Naive thymus-derived CD4-positive, alpha-beta T cell (primary cell): ENCODE measurements at regions not wholly inside any gene's neighbourhood (a gene's known extent, or its start where the extent isn't known, plus 50 kb on each side); places are given as distances from the start of the nearest gene placed in this dataset.

Source experiments
- ATAC-seq: fragments of 150-1000 bp; cut with Tn5 transposase; 2 replicates; pipeline ENCODE4 v1.10.0; 2021; ENCODE audit warnings: mild to moderate bottlenecking, moderate library complexity
- CTCF ChIA-PET: fragments of 350-600 bp; sonication (Branson Sonifier 250); formaldehyde crosslinking; loops from one replicate; lab custom pipeline; 2021; ENCODE audit warnings: antibody characterized with exemption; lab: Charles Lee
- POLR2A ChIA-PET: fragments of 350-600 bp; sonication (Branson Sonifier 250); formaldehyde crosslinking; loops from one replicate; lab custom pipeline; 2021; ENCODE audit warnings: antibody characterized with exemption, inconsistent platforms; lab: Charles Lee
- DNase-seq, 9 donors: peaks; one replicate each; pipeline versions ENCODE4 v3.0.0 to v3.0.0-alpha.2; 2020 to 2022; ENCODE audit warnings: mixed read lengths in 1 of 9
- H3K27ac ChIP-seq: one replicate; pipeline ENCODE4 v1.7.0; 2013; ENCODE audit warnings: mild to moderate bottlenecking, low read depth, low read length, moderate library complexity
- H3K27me3 ChIP-seq, 2 donors: one replicate each; pipeline ENCODE4 v1.7.0; 2013; ENCODE audit warnings: low read length in 2 of 2, mild to moderate bottlenecking in 2 of 2, moderate library complexity in 2 of 2; ENCODE audit not compliant: control insufficient read depth in 2 of 2, insufficient read depth in 2 of 2
- H3K36me3 ChIP-seq, 3 experiments: 1 replicate in 2 of 3; 2 replicates in 1 of 3; pipeline ENCODE4 v1.7.0; 2013; ENCODE audit warnings: low read length in 3 of 3, mild to moderate bottlenecking in 3 of 3, moderate library complexity in 1 of 3; ENCODE audit not compliant: insufficient read depth in 3 of 3, control insufficient read depth in 2 of 3
- H3K4me1 ChIP-seq, 2 donors: one replicate each; pipeline ENCODE4 v1.7.0; 2013; ENCODE audit warnings: low read length in 2 of 2, mild to moderate bottlenecking in 2 of 2, moderate library complexity in 1 of 2; ENCODE audit not compliant: control insufficient read depth in 2 of 2, insufficient read depth in 2 of 2
- H3K4me3 ChIP-seq: 2 replicates; pipeline ENCODE4 v1.7.0; 2013; ENCODE audit warnings: mild to moderate bottlenecking, low read length
- H3K9me3 ChIP-seq, 3 experiments: 1 replicate in 2 of 3; 2 replicates in 1 of 3; pipeline ENCODE4 v1.7.0; 2013; ENCODE audit warnings: low read length in 3 of 3; ENCODE audit not compliant: control insufficient read depth in 2 of 3
- H3K27ac Mint-ChIP-seq, 9 donors: one replicate each; pipeline ENCODE4 v1.8.0; 2020 to 2022; ENCODE audit warnings: mixed read lengths in 9 of 9, mild to moderate bottlenecking in 8 of 9, moderate library complexity in 5 of 9, inconsistent platforms in 2 of 9
- H3K27me3 Mint-ChIP-seq, 5 donors: one replicate each; pipeline ENCODE4 v1.8.0; 2021 to 2022; ENCODE audit warnings: mixed read lengths in 5 of 5, mild to moderate bottlenecking in 1 of 5
- H3K36me3 Mint-ChIP-seq, 5 donors: one replicate each; pipeline ENCODE4 v1.8.0; 2020 to 2022; ENCODE audit warnings: mixed read lengths in 5 of 5, mild to moderate bottlenecking in 3 of 5, inconsistent platforms in 1 of 5
- H3K4me1 Mint-ChIP-seq, 7 donors: one replicate each; pipeline ENCODE4 v1.8.0; 2020 to 2022; ENCODE audit warnings: mixed read lengths in 7 of 7, mild to moderate bottlenecking in 3 of 7, inconsistent platforms in 1 of 7
- H3K4me3 Mint-ChIP-seq, 10 donors: one replicate each; pipeline ENCODE4 v1.8.0; 2020 to 2022; ENCODE audit warnings: mild to moderate bottlenecking in 10 of 10, mixed read lengths in 10 of 10, moderate library complexity in 6 of 10, inconsistent platforms in 2 of 10
- H3K9me3 Mint-ChIP-seq, 11 donors: one replicate each; pipeline ENCODE4 v1.8.0; 2020 to 2022; ENCODE audit warnings: mixed read lengths in 11 of 11, mild to moderate bottlenecking in 4 of 11, inconsistent platforms in 1 of 11, moderate library complexity in 1 of 11
- intact Hi-C, 2 donors: fragments of 100-400 bp; cut with micrococcal nuclease; formaldehyde crosslinking; loops; one replicate each; pipeline ENCODE4 v1.15.1; 2023

GRCh38 chr15:69957175-69957574 lies 140.5 kb downstream of the TLE3 start:
- Mint-ChIP-seq H3K4me1 (peaks cover 0 to 4% (median 0%) of the 10 kb centered on the region in 7 donors), H3K27ac (no peak overlapping the region), H3K9me3 (no peaks in the 10 kb centered on the region), H3K36me3 (no peaks in the 10 kb centered on the region), H3K27me3 (peaks cover 0 to 16% (median 0%) of the 10 kb centered on the region in 5 donors), H3K4me3 (no peak overlapping the region)
- Histone ChIP-seq H3K4me3 (no peak overlapping the region), H3K9me3 (no peaks in the 10 kb centered on the region), H3K36me3 (no peaks in the 10 kb centered on the region), H3K27me3 (no peaks in the 10 kb centered on the region), H3K27ac (no peak overlapping the region), H3K4me1 (no peaks in the 10 kb centered on the region)
- POLR2A ChIA-PET, result no interaction called here
- CTCF ChIA-PET, result no interaction called here
- intact Hi-C loops, result loop anchor here (10.0 kb wide), 2 partner anchors 92 to 232 kb away; no protein-coding TSS in a partner anchor
- DNase-seq (no peak), ATAC-seq (no peak)

GRCh38 chr15:69958496-69959084 lies 139.1 kb downstream of the TLE3 start:
- Mint-ChIP-seq H3K4me1 (peaks cover 0 to 4% (median 0%) of the 10 kb centered on the region in 7 donors), H3K4me3 (no peak overlapping the region), H3K9me3 (peaks cover 0 to 3% (median 0%) of the 10 kb centered on the region in 11 donors), H3K27me3 (peaks cover 0 to 20% (median 0%) of the 10 kb centered on the region in 5 donors), H3K27ac (no peak overlapping the region), H3K36me3 (no peaks in the 10 kb centered on the region)
- H3K27ac ChIP-seq, result no peak overlapping the region
- CTCF ChIA-PET, result interaction anchor here (0.6 kb wide), 1 partner anchor 55 kb away, joined by 3 read pairs; no protein-coding TSS in a partner anchor
- DNase-seq (no peak), ATAC-seq (no peak)
- H3K9me3 ChIP-seq, result no peaks in the 10 kb centered on the region
- H3K36me3 ChIP-seq, result no peaks in the 10 kb centered on the region
- POLR2A ChIA-PET, result no interaction called here
- no peaks in the 10 kb centered on the region for H3K27me3 ChIP-seq
- no peaks in the 10 kb centered on the region for H3K4me1 ChIP-seq
- no peak overlapping the region for H3K4me3 ChIP-seq
- intact Hi-C loops, result loop anchor here (10.0 kb wide), 2 partner anchors 94 to 234 kb away; no protein-coding TSS in a partner anchor

- Mint-ChIP-seq H3K27ac (no peak overlapping the region), H3K27me3 (peaks cover 0 to 27% (median 0%) of the 10 kb centered on the region in 5 donors), H3K4me3 (no peak overlapping the region), H3K36me3 (no peaks in the 10 kb centered on the region), H3K4me1 (peaks cover 0 to 4% (median 0%) of the 10 kb centered on the region in 7 donors), H3K9me3 (peaks cover 0 to 3% (median 0%) of the 10 kb centered on the region in 11 donors)
- ChIA-PET CTCF (no interaction called here), POLR2A (no interaction called here)
- Histone ChIP-seq H3K27me3 (no peaks in the 10 kb centered on the region), H3K9me3 (no peaks in the 10 kb centered on the region), H3K4me1 (no peaks in the 10 kb centered on the region), H3K4me3 (no peak overlapping the region), H3K36me3 (no peaks in the 10 kb centered on the region), H3K27ac (no peak overlapping the region)
- DNase-seq (no peak), ATAC-seq (no peak)
- intact Hi-C loops, result no loop called here
Measured at GRCh38 chr15:69962561-69962960, 135.2 kb downstream of the TLE3 start.

GRCh38 chr15:69963385-69963784 lies 134.3 kb downstream of the TLE3 start:
- intact Hi-C loops, result no loop called here
- Mint-ChIP-seq H3K9me3 (peaks cover 0 to 3% (median 0%) of the 10 kb centered on the region in 11 donors), H3K4me1 (peaks cover 0 to 4% (median 0%) of the 10 kb centered on the region in 7 donors), H3K27me3 (peaks cover 0 to 27% (median 0%) of the 10 kb centered on the region in 5 donors), H3K27ac (no peak overlapping the region), H3K4me3 (no peak overlapping the region), H3K36me3 (no peaks in the 10 kb centered on the region)
- H3K9me3 ChIP-seq, result no peaks in the 10 kb centered on the region
- CTCF ChIA-PET, result no interaction called here
- no peaks in the 10 kb centered on the region for H3K36me3 ChIP-seq
- POLR2A ChIA-PET, result no interaction called here
- DNase-seq, result no peak
- no peak for ATAC-seq
- no peak overlapping the region for H3K27ac ChIP-seq
- no peak overlapping the region for H3K4me3 ChIP-seq
- H3K27me3 ChIP-seq, result no peaks in the 10 kb centered on the region
- H3K4me1 ChIP-seq, result no peaks in the 10 kb centered on the region

- Histone ChIP-seq H3K27me3 (no peaks in the 10 kb centered on the region), H3K4me3 (no peak overlapping the region), H3K9me3 (no peaks in the 10 kb centered on the region), H3K27ac (no peak overlapping the region), H3K4me1 (no peaks in the 10 kb centered on the region), H3K36me3 (no peaks in the 10 kb centered on the region)
- no peak overlapping the region for H3K27ac Mint-ChIP-seq
- POLR2A ChIA-PET, result no interaction called here
- H3K9me3 Mint-ChIP-seq, result peaks cover 0 to 8% (median 0%) of the 10 kb centered on the region in 11 donors
- H3K4me3 Mint-ChIP-seq, result no peak overlapping the region
- CTCF ChIA-PET, result interaction anchor here (0.6 kb wide), 1 partner anchor 287 kb away, joined by 3 read pairs; no protein-coding TSS in a partner anchor
- ATAC-seq, result no peak
- peaks cover 5 to 37% (median 25%) of the 10 kb centered on the region in 5 donors for H3K27me3 Mint-ChIP-seq
- no peaks in the 10 kb centered on the region for H3K4me1 Mint-ChIP-seq
- no peaks in the 10 kb centered on the region for H3K36me3 Mint-ChIP-seq
- DNase-seq, result no peak
- intact Hi-C loops, result no loop called here
Measured at GRCh38 chr15:69971771-69972170, 125.9 kb downstream of the TLE3 start.

GRCh38 chr15:69972436-69972835 lies 125.3 kb downstream of the TLE3 start:
- CTCF ChIA-PET, result interaction anchor here (0.6 kb wide), 1 partner anchor 286 kb away, joined by 3 read pairs; no protein-coding TSS in a partner anchor
- intact Hi-C loops, result no loop called here

More at GRCh38 chr15:69972436-69972835, 125.3 kb downstream of the TLE3 start:
- no peak for ATAC-seq
- Mint-ChIP-seq H3K36me3 (no peaks in the 10 kb centered on the region), H3K27me3 (peaks cover 5 to 37% (median 32%) of the 10 kb centered on the region in 5 donors), H3K9me3 (peaks cover 0 to 8% (median 0%) of the 10 kb centered on the region in 11 donors), H3K4me1 (no peaks in the 10 kb centered on the region), H3K27ac (no peak overlapping the region), H3K4me3 (no peak overlapping the region)
- Histone ChIP-seq H3K27me3 (no peaks in the 10 kb centered on the region), H3K36me3 (no peaks in the 10 kb centered on the region), H3K4me3 (no peak overlapping the region), H3K27ac (no peak overlapping the region), H3K9me3 (no peaks in the 10 kb centered on the region), H3K4me1 (no peaks in the 10 kb centered on the region)
- no peak for DNase-seq
- POLR2A ChIA-PET, result no interaction called here
